ENCODE measurements at regions not wholly inside any gene's neighbourhood (a gene's known extent, or its start where the extent isn't known, plus 50 kb on each side); places are given as distances from the start of the nearest gene placed in this dataset.

DNA sequence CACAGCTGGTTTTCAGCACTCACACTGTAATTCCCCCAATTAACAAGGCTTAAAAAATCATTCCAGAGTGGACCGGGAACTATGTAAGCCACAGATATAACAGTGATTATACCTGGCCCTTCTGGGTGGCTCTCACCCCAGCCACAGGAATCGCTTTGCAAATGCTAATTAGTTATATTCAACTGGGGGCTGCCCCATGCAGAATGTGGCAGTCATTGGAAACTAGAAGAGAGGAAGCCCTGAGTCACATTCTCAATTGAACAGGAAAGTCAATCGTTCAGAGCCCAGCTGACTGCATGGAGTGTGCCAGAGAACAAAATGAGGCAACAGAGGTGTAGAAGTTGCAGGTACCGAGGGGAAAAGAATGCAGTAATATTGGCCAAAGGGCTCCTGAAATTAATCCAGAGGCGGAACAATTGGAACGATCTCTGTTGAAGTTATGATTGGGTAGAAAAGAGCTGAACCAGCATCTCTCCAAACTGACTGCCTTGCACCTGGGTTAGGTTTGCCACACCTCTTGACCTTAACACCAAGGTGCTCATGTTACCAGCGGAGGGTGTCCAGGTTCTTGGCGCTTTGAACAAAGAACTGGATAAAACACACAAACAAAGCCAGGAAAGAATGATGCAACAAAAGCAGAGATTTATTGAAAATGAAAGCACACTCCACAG is 909.7 kb upstream of the AUTS2 start:
- TF ChIP-seq, protein P1, sequence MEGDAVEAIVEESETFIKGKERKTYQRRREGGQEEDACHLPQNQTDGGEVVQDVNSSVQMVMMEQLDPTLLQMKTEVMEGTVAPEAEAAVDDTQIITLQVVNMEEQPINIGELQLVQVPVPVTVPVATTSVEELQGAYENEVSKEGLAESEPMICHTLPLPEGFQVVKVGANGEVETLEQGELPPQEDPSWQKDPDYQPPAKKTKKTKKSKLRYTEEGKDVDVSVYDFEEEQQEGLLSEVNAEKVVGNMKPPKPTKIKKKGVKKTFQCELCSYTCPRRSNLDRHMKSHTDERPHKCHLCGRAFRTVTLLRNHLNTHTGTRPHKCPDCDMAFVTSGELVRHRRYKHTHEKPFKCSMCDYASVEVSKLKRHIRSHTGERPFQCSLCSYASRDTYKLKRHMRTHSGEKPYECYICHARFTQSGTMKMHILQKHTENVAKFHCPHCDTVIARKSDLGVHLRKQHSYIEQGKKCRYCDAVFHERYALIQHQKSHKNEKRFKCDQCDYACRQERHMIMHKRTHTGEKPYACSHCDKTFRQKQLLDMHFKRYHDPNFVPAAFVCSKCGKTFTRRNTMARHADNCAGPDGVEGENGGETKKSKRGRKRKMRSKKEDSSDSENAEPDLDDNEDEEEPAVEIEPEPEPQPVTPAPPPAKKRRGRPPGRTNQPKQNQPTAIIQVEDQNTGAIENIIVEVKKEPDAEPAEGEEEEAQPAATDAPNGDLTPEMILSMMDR (conservative IDR thresholded peaks at IDR 0.05; ENCODE audit: low read length) = no peak
- TF ChIP-seq EZH2phosphoT487 (IDR thresholded peaks at IDR 0.05; ENCODE audit: borderline replicate concordance) = no peak
